ENCODE measurements at regions not wholly inside any gene's neighbourhood (a gene's known extent, or its start where the extent isn't known, plus 50 kb on each side); places are given as distances from the start of the nearest gene placed in this dataset.

DNA sequence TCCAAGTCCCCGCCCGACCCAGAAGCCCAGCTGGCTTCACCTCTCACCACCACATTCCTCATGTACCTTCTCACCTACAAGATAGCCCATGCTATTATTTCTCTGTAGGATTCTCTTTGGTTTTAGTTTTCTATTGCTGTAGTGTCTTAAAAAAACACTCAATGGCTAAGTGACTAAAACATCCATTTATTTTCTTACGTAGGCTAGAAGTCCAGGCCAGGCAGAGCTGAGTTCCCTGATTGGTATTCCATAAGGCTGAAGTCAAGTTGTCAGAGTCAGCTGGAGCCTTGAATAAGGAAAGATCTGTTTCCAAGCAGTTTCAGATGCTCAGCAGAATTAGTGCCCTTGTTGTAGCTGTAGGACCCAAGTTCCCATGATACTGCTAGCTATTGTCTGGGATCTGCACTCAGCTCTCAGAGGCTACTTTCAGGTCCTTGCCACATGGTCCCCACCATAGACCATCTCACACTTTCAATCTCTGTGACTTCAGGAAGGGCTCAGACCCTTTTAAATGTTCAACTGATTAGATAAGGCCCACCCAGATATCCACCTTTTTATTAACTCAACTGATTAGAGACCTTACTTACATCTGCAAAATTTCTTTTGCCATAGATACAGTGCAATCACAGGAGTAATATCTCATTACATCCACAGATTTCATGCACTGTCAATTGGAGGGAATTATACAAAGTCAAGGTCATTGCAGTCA, 371.0 kb downstream of the TGFB2 start:
- ChIA-PET POLR2A (no interaction called here), CTCF (ENCODE audit: low intra/inter-chr PET ratio, low total read pairs) (no interaction called here)
- Histone ChIP-seq H3K79me2 (ENCODE audit: insufficient read depth, low read length) (no peaks in the 10 kb centered on the region), H2AFZ (ENCODE audit: low read length) (no peak overlapping the region), H3K27me3 (ENCODE audit: control insufficient read depth in 1 of 2, insufficient read depth in 2 of 2, low read length in 2 of 2) (0 out of 5 replicates have a peak, but pooled peaks cover 0 to 1% of the 10 kb centered on the region in 2 experiments), H3K4me1 (ENCODE audit: insufficient read depth, low read length) (no peaks in the 10 kb centered on the region), H3K9me3 (ENCODE audit: low read length) (no peaks in the 10 kb centered on the region), H4K20me1 (ENCODE audit: insufficient read depth, low read length) (no peaks in the 10 kb centered on the region), H3K27ac (ENCODE audit: extremely low read length, insufficient read depth, low read length) (no peak overlapping the region), H3K4me3 (replicated peaks in 1 of 3; ENCODE audit: insufficient read depth in 1 of 3, low read depth in 2 of 3, low read length in 3 of 3) (no peak overlapping the region), H3K4me2 (ENCODE audit: low read depth, low read length) (no peak overlapping the region), H3K9ac (ENCODE audit: insufficient read depth, low read depth, low read length) (no peak overlapping the region), H3K36me3 (replicated peaks in 1 of 2; ENCODE audit: control insufficient read depth in 1 of 2, insufficient read depth in 2 of 2, low read length in 2 of 2) (no peaks in the 10 kb centered on the region)
- intact Hi-C loops (cut with micrococcal nuclease; ENCODE audit: unreplicated experiment), result no loop called here
- no TSS peak for BruUV-seq (replicated peaks)
- ATAC-seq, result no peak
- WGBS (ENCODE audit: low lambda C conversion rate), result 21% methylated on average over 3 of the region's 3 CpGs
- in situ Hi-C loops (cut with HindIII; ENCODE audit: extremely low pct_ligation_motif_present, low pct_unique_long_range_greater_than_20kb), result no loop called here
- FAIRE-seq, result no peak
- no peak for DNase-seq (ENCODE audit: low spot score)
- TF ChIP-seq SYNCRIP (IDR thresholded peaks at IDR 0.05; ENCODE audit: insufficient read depth, low read depth, low read length) (no peak), ZBTB42 (CRISPR knock-in tag; IDR thresholded peaks at IDR 0.05) (no peak), MEIS2 (CRISPR knock-in tag; IDR thresholded peaks at IDR 0.05) (no peak)
- TF ChIP-seq, protein P1, sequence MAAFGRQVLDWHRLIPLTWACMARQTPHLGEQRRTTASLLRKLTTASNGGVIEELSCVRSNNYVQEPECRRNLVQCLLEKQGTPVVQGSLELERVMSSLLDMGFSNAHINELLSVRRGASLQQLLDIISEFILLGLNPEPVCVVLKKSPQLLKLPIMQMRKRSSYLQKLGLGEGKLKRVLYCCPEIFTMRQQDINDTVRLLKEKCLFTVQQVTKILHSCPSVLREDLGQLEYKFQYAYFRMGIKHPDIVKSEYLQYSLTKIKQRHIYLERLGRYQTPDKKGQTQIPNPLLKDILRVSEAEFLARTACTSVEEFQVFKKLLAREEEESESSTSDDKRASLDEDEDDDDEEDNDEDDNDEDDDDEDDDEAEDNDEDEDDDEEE (CRISPR knock-in tag; IDR thresholded peaks at IDR 0.05), result no peak

DNA sequence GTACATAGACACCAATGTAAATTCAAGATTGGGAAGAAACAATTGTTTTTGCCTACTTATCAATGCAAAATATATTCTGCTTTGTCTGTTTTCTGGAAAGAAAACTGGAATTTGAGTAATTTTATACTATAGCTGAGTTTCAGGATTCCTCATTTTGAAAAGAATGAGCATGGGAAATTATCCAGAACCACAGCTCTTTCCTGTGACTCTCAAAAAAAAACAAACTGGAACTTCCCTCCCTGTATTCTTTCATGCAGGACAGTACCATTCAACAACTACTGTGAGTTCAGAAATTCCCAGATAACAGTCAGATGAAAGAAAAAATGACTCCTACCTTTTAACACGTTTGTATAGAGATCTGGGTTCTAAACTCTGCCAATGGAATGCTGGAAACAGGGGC, 372.4 kb downstream of the TGFB2 start:
- ChIA-PET POLR2A (no interaction called here), CTCF (ENCODE audit: low intra/inter-chr PET ratio, low total read pairs) (no interaction called here)
- TF ChIP-seq, protein P2, sequence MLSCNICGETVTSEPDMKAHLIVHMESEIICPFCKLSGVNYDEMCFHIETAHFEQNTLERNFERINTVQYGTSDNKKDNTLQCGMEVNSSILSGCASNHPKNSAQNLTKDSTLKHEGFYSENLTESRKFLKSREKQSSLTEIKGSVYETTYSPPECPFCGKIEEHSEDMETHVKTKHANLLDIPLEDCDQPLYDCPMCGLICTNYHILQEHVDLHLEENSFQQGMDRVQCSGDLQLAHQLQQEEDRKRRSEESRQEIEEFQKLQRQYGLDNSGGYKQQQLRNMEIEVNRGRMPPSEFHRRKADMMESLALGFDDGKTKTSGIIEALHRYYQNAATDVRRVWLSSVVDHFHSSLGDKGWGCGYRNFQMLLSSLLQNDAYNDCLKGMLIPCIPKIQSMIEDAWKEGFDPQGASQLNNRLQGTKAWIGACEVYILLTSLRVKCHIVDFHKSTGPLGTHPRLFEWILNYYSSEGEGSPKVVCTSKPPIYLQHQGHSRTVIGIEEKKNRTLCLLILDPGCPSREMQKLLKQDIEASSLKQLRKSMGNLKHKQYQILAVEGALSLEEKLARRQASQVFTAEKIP (CRISPR knock-in tag; IDR thresholded peaks at IDR 0.05; ENCODE audit: borderline replicate concordance), result no peak
- TF ChIP-seq, protein P3, sequence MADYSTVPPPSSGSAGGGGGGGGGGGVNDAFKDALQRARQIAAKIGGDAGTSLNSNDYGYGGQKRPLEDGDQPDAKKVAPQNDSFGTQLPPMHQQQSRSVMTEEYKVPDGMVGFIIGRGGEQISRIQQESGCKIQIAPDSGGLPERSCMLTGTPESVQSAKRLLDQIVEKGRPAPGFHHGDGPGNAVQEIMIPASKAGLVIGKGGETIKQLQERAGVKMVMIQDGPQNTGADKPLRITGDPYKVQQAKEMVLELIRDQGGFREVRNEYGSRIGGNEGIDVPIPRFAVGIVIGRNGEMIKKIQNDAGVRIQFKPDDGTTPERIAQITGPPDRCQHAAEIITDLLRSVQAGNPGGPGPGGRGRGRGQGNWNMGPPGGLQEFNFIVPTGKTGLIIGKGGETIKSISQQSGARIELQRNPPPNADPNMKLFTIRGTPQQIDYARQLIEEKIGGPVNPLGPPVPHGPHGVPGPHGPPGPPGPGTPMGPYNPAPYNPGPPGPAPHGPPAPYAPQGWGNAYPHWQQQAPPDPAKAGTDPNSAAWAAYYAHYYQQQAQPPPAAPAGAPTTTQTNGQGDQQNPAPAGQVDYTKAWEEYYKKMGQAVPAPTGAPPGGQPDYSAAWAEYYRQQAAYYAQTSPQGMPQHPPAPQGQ (CRISPR knock-in tag; IDR thresholded peaks at IDR 0.05; ENCODE audit: borderline replicate concordance), result no peak
- no peak for TF ChIP-seq KAT2B (IDR thresholded peaks at IDR 0.05; ENCODE audit: borderline replicate concordance, low read depth, low read length)
- TF ChIP-seq, protein P4, sequence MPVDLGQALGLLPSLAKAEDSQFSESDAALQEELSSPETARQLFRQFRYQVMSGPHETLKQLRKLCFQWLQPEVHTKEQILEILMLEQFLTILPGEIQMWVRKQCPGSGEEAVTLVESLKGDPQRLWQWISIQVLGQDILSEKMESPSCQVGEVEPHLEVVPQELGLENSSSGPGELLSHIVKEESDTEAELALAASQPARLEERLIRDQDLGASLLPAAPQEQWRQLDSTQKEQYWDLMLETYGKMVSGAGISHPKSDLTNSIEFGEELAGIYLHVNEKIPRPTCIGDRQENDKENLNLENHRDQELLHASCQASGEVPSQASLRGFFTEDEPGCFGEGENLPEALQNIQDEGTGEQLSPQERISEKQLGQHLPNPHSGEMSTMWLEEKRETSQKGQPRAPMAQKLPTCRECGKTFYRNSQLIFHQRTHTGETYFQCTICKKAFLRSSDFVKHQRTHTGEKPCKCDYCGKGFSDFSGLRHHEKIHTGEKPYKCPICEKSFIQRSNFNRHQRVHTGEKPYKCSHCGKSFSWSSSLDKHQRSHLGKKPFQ (CRISPR knock-in tag; IDR thresholded peaks at IDR 0.05; ENCODE audit: insufficient replicate concordance), result no peak
- no peak for TF ChIP-seq SNAPC2 (CRISPR knock-in tag; IDR thresholded peaks at IDR 0.05)
- TF ChIP-seq, protein P5, sequence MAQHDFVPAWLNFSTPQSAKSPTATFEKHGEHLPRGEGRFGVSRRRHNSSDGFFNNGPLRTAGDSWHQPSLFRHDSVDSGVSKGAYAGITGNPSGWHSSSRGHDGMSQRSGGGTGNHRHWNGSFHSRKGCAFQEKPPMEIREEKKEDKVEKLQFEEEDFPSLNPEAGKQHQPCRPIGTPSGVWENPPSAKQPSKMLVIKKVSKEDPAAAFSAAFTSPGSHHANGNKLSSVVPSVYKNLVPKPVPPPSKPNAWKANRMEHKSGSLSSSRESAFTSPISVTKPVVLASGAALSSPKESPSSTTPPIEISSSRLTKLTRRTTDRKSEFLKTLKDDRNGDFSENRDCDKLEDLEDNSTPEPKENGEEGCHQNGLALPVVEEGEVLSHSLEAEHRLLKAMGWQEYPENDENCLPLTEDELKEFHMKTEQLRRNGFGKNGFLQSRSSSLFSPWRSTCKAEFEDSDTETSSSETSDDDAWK (CRISPR knock-in tag; IDR thresholded peaks at IDR 0.05), result no peak
- no peaks in the 10 kb centered on the region for H3K9me3 ChIP-seq (ENCODE audit: low read length)
- in situ Hi-C loops (cut with HindIII; ENCODE audit: extremely low pct_ligation_motif_present, low pct_unique_long_range_greater_than_20kb), result no loop called here
- BruUV-seq (replicated peaks), result no TSS peak
- DNase-seq (ENCODE audit: low spot score) (no peak), FAIRE-seq (no peak), ATAC-seq (no peak)
- H3K9ac ChIP-seq (ENCODE audit: insufficient read depth, low read depth, low read length), result no peak overlapping the region
- no peaks in the 10 kb centered on the region for H3K79me2 ChIP-seq (ENCODE audit: insufficient read depth, low read length)
- 0% methylated on average over 1 of the region's 1 CpG for WGBS (ENCODE audit: low lambda C conversion rate)
- no peak overlapping the region for H2AFZ ChIP-seq (ENCODE audit: low read length)
- H3K4me2 ChIP-seq (ENCODE audit: low read depth, low read length), result no peak overlapping the region
- H3K27ac ChIP-seq (ENCODE audit: extremely low read length, insufficient read depth, low read length), result no peak overlapping the region
- H3K36me3 ChIP-seq (replicated peaks in 1 of 2; ENCODE audit: control insufficient read depth in 1 of 2, insufficient read depth in 2 of 2, low read length in 2 of 2), result no peaks in the 10 kb centered on the region
- intact Hi-C loops (cut with micrococcal nuclease; ENCODE audit: unreplicated experiment), result no loop called here
- no peak overlapping the region for H3K4me3 ChIP-seq (replicated peaks in 1 of 3; ENCODE audit: insufficient read depth in 1 of 3, low read depth in 2 of 3, low read length in 3 of 3)
- no peaks in the 10 kb centered on the region for H4K20me1 ChIP-seq (ENCODE audit: insufficient read depth, low read length)
- no peaks in the 10 kb centered on the region for H3K27me3 ChIP-seq (ENCODE audit: control insufficient read depth in 1 of 2, insufficient read depth in 2 of 2, low read length in 2 of 2)
- no peaks in the 10 kb centered on the region for H3K4me1 ChIP-seq (ENCODE audit: insufficient read depth, low read length)

All from HepG2 (cell line).